Mesendoderm (in vitro differentiated cells): ENCODE measurements at regions not wholly inside any gene's neighbourhood (a gene's known extent, or its start where the extent isn't known, plus 50 kb on each side); places are given as distances from the start of the nearest gene placed in this dataset.

Experiments used
- DNase-seq: peaks from one replicate; pipeline ENCODE4 v3.0.0; 2013
- H2AK5ac ChIP-seq: 2 replicates; pipeline ENCODE4 v1.6.1; 2013; ENCODE audit warnings: low read length, inconsistent platforms
- H2BK120ac ChIP-seq: 2 replicates; pipeline ENCODE4 v1.6.1; 2013; ENCODE audit warnings: low read depth, mild to moderate bottlenecking, low read length, moderate library complexity, mixed read lengths
- H2BK15ac ChIP-seq: replicated peaks from 2 replicates; pipeline ENCODE4 v1.6.1; 2013; ENCODE audit warnings: low read depth, mild to moderate bottlenecking, moderate library complexity
- H2BK5ac ChIP-seq: 2 replicates; pipeline ENCODE4 v1.6.1; 2013; ENCODE audit warnings: low read length, inconsistent platforms
- H3K18ac ChIP-seq: 2 replicates; pipeline ENCODE4 v1.6.1; 2013; ENCODE audit warnings: mild to moderate bottlenecking, low read length, mixed read lengths
- H3K23ac ChIP-seq: one replicate; pipeline ENCODE4 v1.6.1; 2013; ENCODE audit warnings: low read length
- H3K27ac ChIP-seq: 2 replicates; pipeline ENCODE4 v1.5.1; 2013; ENCODE audit warnings: low read depth, mild to moderate bottlenecking, inconsistent platforms, low read length, moderate library complexity
- H3K27me3 ChIP-seq: 2 replicates; pipeline ENCODE4 v1.6.1; 2013; ENCODE audit warnings: low read length, control low read depth, mild to moderate bottlenecking, inconsistent platforms; ENCODE audit not compliant: insufficient read depth, poor library complexity
- H3K36me3 ChIP-seq: 2 replicates; pipeline ENCODE4 v1.6.1; 2013; ENCODE audit warnings: low read length, inconsistent platforms; ENCODE audit not compliant: control insufficient read depth, insufficient read depth
- H3K4ac ChIP-seq: one replicate; pipeline ENCODE4 v1.6.1; 2013; ENCODE audit warnings: low read depth, mild to moderate bottlenecking, low read length, moderate library complexity
- H3K4me1 ChIP-seq: 2 replicates; pipeline ENCODE4 v1.6.1; 2013; ENCODE audit warnings: low read depth, low read length, inconsistent platforms; ENCODE audit not compliant: control insufficient read depth
- H3K4me2 ChIP-seq: 2 replicates; pipeline ENCODE4 v1.6.1; 2013; ENCODE audit warnings: low read length
- H3K4me3 ChIP-seq: 2 replicates; pipeline ENCODE4 v1.5.1; 2013; ENCODE audit warnings: mild to moderate bottlenecking, low read length
- H3K56ac ChIP-seq: one replicate; pipeline ENCODE4 v1.6.1; 2013; ENCODE audit warnings: low read length
- H3K79me1 ChIP-seq: 2 replicates; pipeline ENCODE4 v1.6.1; 2013; ENCODE audit warnings: low read length, inconsistent platforms
- H3K79me2 ChIP-seq: 2 replicates; pipeline ENCODE4 v1.6.1; 2013; ENCODE audit warnings: mild to moderate bottlenecking, low read length; ENCODE audit not compliant: control insufficient read depth, insufficient read depth
- H3K9ac ChIP-seq: 2 replicates; pipeline ENCODE4 v1.6.1; 2013; ENCODE audit warnings: low read length, inconsistent platforms
- H4K5ac ChIP-seq: one replicate; pipeline ENCODE4 v1.6.1; 2013; ENCODE audit warnings: low read length
- H4K8ac ChIP-seq: one replicate; pipeline ENCODE4 v1.6.1; 2013; ENCODE audit warnings: low read depth, mild to moderate bottlenecking, control low read depth, low read length, moderate library complexity
- WGBS: extraction: QIAGEN DNeasy Blood & Tissue Kit; methylation state at CpG from one replicate; pipeline ENCODE4 v1.1.7; 2013; ENCODE audit warnings: low lambda C conversion rate, missing lambda C conversion rate; ENCODE audit not compliant: insufficient coverage; ENCODE audit errors: extremely low coverage; 5-methylcytosine and 5-hydroxymethylcytosine counted together

DNA sequence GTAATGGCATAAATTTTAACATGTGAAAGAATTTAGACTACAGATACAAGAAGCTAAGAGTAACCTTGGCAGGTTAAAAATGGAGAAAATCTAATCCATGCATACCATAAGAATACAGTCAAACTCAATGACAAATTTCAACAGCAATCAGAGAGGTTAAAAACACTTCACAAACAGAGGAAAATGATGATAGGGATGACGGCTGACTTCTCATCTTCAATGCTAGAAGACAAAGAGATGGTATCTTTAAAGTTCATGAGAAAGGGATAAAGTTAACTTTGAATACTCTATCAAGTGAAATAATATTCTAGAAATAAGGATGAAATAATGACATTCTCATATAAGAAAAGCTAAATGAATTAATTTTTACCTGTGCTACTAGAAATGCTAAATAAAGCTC is 1130.2 kb upstream of the MIR17HG start:
- Histone ChIP-seq H3K4me2 (no peak overlapping the region), H3K56ac (no peak overlapping the region), H3K27ac (no peak overlapping the region), H2AK5ac (no peak overlapping the region), H3K36me3 (no peaks in the 10 kb centered on the region), H3K9ac (no peak overlapping the region), H4K5ac (no peak overlapping the region), H3K4ac (no peak overlapping the region), H2BK120ac (no peak overlapping the region), H3K4me3 (no peak overlapping the region), H2BK5ac (no peak overlapping the region), H4K8ac (no peak overlapping the region), H3K27me3 (no peaks in the 10 kb centered on the region), H3K79me2 (no peaks in the 10 kb centered on the region), H3K23ac (no peak overlapping the region), H3K79me1 (no peaks in the 10 kb centered on the region), H3K18ac (no peak overlapping the region), H2BK15ac (no peak overlapping the region), H3K4me1 (no peaks in the 10 kb centered on the region)
- no CpG with 5 or more reads among the region's 1 CpG for WGBS
- DNase-seq: no peak

DNA sequence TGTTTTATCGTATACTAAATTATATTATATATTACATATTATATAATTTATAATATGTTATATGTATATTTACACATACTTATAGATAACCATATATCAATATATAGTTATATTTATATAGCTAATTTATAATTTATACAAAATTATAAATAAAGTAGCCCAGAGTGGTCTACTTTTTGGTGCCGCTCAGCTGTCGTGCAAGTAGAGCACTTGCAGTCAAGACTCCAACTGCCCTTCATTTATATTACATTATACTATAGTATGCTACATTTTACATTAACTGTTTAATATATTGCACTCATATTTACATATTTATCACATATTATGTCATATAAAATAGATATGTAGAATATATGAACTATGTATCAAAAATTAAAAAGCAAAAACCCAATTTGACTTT is 1124.7 kb upstream of the MIR17HG start:
- H2BK5ac ChIP-seq: no peak overlapping the region
- no peak overlapping the region for H3K56ac ChIP-seq
- H3K4me2 ChIP-seq: no peak overlapping the region
- H3K18ac ChIP-seq: no peak overlapping the region
- no peak overlapping the region for H2BK15ac ChIP-seq
- no peak overlapping the region for H3K23ac ChIP-seq
- no peaks in the 10 kb centered on the region for H3K36me3 ChIP-seq
- H2AK5ac ChIP-seq: no peak overlapping the region
- no peak overlapping the region for H4K8ac ChIP-seq
- no peak overlapping the region for H2BK120ac ChIP-seq
- H3K9ac ChIP-seq: no peak overlapping the region
- H3K4me1 ChIP-seq: no peaks in the 10 kb centered on the region
- H4K5ac ChIP-seq: no peak overlapping the region
- H3K27ac ChIP-seq: no peak overlapping the region
- H3K79me2 ChIP-seq: no peaks in the 10 kb centered on the region
- no peaks in the 10 kb centered on the region for H3K79me1 ChIP-seq
- no peak overlapping the region for H3K4ac ChIP-seq
- H3K4me3 ChIP-seq: no peak overlapping the region
- H3K27me3 ChIP-seq: no peaks in the 10 kb centered on the region
- WGBS: no CpG with 5 or more reads among the region's 3 CpGs
- no peak for DNase-seq

DNA sequence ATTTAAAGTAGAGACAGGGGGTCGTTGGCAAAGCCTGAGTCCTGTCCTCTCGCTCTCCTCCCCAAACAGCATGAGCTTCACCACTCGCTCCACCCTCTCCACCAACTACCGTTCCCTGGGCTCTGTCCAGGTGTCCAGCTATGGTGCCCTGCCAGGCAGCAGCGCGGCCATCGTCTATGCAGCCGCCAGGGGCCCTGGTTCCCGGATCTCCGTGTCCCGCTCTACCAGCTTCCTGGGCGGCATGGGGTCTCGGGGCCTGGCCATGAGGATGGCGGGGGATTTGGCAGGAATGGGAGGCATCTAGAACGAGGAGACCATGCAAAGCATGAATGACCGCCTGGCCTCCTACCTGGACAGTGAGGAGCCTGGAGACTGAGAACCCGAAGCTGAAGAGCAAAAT is 1117.2 kb upstream of the MIR17HG start:
- Histone ChIP-seq H3K23ac (no peak overlapping the region), H3K36me3 (no peaks in the 10 kb centered on the region), H3K27ac (no peak overlapping the region), H2AK5ac (no peak overlapping the region), H3K18ac (no peak overlapping the region), H3K79me1 (no peaks in the 10 kb centered on the region), H3K4me1 (no peaks in the 10 kb centered on the region), H3K27me3 (no peaks in the 10 kb centered on the region), H3K4me2 (no peak overlapping the region), H3K4ac (no peak overlapping the region), H3K79me2 (no peaks in the 10 kb centered on the region), H3K9ac (no peak overlapping the region), H2BK5ac (no peak overlapping the region), H4K8ac (no peak overlapping the region), H4K5ac (no peak overlapping the region), H3K4me3 (no peak overlapping the region), H3K56ac (no peak overlapping the region), H2BK15ac (no peak overlapping the region), H2BK120ac (no peak overlapping the region)
- DNase-seq: no peak
- WGBS: no CpG with 5 or more reads among the region's 17 CpGs

DNA sequence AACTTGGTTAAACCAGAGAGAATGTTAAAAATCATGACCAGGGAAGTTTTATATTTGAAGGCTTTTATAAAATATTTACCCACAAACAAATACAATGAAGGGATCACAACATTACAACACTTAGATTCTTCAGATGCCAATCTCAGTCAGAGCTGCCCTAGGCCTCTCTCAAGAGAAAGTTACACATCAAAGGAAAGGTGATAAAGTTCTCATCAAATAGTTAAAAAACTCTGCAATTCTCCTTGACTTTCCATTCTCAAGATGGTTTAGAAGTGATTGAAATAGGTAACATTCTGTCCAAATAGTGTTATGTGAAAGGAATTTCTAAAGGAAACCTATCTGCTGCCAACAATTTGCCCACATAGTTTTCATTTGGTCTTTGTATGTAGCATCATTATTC is 1115.2 kb upstream of the MIR17HG start:
- Histone ChIP-seq H4K5ac (no peak overlapping the region), H2BK120ac (no peak overlapping the region), H2BK15ac (no peak overlapping the region), H4K8ac (no peak overlapping the region), H3K79me2 (no peaks in the 10 kb centered on the region), H3K18ac (no peak overlapping the region), H3K79me1 (no peaks in the 10 kb centered on the region), H3K4me2 (no peak overlapping the region), H3K36me3 (no peaks in the 10 kb centered on the region), H3K9ac (no peak overlapping the region), H3K27ac (no peak overlapping the region), H3K23ac (no peak overlapping the region), H3K4me3 (no peak overlapping the region), H3K56ac (no peak overlapping the region), H3K4ac (no peak overlapping the region), H2BK5ac (no peak overlapping the region), H3K4me1 (no peaks in the 10 kb centered on the region), H2AK5ac (no peak overlapping the region), H3K27me3 (no peaks in the 10 kb centered on the region)
- peak; percentile 83 for DNase-seq

DNA sequence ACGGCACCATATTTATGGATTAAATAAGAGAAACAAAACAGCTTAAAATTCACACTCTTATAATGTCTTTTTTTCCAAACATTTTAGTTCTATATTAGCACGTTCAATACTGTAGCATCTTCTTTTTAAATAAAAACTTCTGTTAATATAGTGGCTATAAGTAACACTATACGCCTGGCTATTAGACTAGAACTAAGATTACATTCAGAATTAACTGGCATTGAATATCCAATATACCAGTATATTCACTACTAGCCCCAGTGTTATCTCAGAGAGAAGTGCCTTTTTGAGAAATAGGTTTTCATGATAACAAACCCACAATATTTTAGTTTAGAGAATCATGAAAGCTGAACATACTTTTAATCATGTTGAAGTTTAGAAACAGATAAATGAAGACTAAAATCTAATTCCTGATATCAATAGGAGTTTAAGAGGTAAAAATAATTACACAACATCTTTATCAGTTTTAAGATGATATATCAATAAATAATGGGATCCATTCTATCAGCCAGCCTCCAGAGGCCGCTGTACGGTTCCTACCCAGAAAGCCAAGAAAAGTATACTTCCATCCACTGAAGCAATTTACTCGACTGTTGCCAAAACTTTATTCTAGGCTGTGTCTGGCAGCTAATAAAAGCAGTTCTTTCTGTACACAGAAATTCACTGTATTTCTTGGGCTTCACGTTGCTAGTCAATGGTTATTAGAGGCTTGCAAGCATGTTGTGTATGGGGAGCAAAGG is 1113.4 kb upstream of the MIR17HG start:
- no peak overlapping the region for H2BK120ac ChIP-seq
- H3K27ac ChIP-seq: no peak overlapping the region
- H3K27me3 ChIP-seq: no peaks in the 10 kb centered on the region
- no peaks in the 10 kb centered on the region for H3K79me1 ChIP-seq
- H2BK5ac ChIP-seq: no peak overlapping the region
- no peaks in the 10 kb centered on the region for H3K36me3 ChIP-seq
- no peak overlapping the region for H3K56ac ChIP-seq
- H3K23ac ChIP-seq: no peak overlapping the region
- H4K5ac ChIP-seq: no peak overlapping the region
- no peak overlapping the region for H2BK15ac ChIP-seq
- no peak overlapping the region for H3K9ac ChIP-seq
- no peak overlapping the region for H3K4ac ChIP-seq
- no peak overlapping the region for H2AK5ac ChIP-seq
- H3K4me3 ChIP-seq: no peak overlapping the region
- peak overlapping the region; percentile 39 for H3K18ac ChIP-seq
- no peak for DNase-seq
- no peaks in the 10 kb centered on the region for H3K4me1 ChIP-seq
- no peak overlapping the region for H4K8ac ChIP-seq
- no peaks in the 10 kb centered on the region for H3K79me2 ChIP-seq
- WGBS: no CpG with 5 or more reads among the region's 7 CpGs
- no peak overlapping the region for H3K4me2 ChIP-seq

DNA sequence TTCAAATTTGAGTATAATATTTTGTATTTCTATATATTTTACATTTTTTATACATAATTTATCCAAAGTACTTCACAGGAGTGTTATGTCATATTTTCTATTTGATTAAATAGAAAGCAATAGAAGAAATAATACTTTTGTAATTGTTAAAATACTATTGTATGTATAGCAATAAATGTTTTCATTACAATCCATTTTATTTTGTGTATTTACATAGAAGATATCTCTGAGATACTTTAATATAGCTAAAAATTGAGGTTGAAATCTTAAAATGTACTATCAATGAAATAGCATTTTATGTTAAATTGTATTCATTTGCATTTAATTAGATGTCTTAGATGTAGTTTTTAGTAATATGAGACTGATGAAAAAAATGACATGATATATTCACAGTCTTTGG is 1109.6 kb upstream of the MIR17HG start:
- H4K8ac ChIP-seq: no peak overlapping the region
- no peak overlapping the region for H3K4me3 ChIP-seq
- no peak overlapping the region for H3K4me2 ChIP-seq
- no peak overlapping the region for H2BK15ac ChIP-seq
- no peak overlapping the region for H3K23ac ChIP-seq
- no peak overlapping the region for H3K27ac ChIP-seq
- no peak overlapping the region for H3K56ac ChIP-seq
- H3K4ac ChIP-seq: no peak overlapping the region
- no peak overlapping the region for H2BK5ac ChIP-seq
- H2BK120ac ChIP-seq: no peak overlapping the region
- no peak for DNase-seq
- no peak overlapping the region for H4K5ac ChIP-seq
- no peak overlapping the region for H3K18ac ChIP-seq
- no peaks in the 10 kb centered on the region for H3K79me1 ChIP-seq
- H2AK5ac ChIP-seq: no peak overlapping the region
- H3K36me3 ChIP-seq: no peaks in the 10 kb centered on the region
- no peak overlapping the region for H3K9ac ChIP-seq
- H3K27me3 ChIP-seq: no peaks in the 10 kb centered on the region
- no peaks in the 10 kb centered on the region for H3K4me1 ChIP-seq
- H3K79me2 ChIP-seq: no peaks in the 10 kb centered on the region
